ENCODE measurements at regions not wholly inside any gene's neighbourhood (a gene's known extent, or its start where the extent isn't known, plus 50 kb on each side); places are given as distances from the start of the nearest gene placed in this dataset.
"Not testable (repeated sequence)": the region's sequence is repeated elsewhere in the genome, so short reads cannot be mapped to it uniquely, and the experiment has no call there.

DNA sequence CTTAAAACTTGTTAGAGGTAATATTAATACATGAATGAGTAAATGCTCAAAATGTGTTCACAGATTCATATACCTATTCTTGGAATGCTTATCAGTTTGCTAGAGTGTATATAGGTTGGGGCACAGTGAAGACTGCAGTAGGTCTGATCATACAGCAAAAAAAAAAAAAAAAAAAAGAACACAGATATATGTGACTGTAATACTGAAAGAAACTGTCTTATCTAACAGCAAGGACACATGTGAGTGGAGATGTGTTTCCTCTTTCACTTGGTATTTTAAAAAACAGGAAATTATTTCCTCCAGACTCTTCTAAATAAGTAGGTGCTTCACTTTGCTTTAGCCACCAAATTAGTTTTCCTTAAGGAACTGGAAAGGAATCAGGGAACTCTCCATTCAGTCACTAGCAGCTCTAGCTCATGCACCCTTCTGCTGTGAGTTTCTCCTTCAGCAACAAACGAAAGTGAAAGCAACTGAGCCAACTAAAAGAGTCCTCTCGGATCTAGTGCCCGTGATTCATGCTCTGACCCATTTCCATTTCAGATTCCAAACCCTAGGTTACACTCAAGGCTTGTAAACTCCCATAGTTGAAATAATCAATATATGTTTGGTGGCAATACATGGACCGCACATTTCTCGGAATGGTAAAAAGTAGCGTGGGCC is 98.5 kb downstream of the DSEL start:
- peak overlapping the region in 1 of 3 donors; percentile 7 for H3K4me3 ChIP-seq (ENCODE audit: low read length in 3 of 3)
- no peak overlapping the region for H3K27ac ChIP-seq (ENCODE audit: low read depth, low read length)
- H3K27me3 ChIP-seq (ENCODE audit: control insufficient read depth in 3 of 3, insufficient read depth in 3 of 3, low read length in 3 of 3): no peaks in the 10 kb centered on the region
- H3K9me3 ChIP-seq (ENCODE audit: control insufficient read depth in 3 of 3, low read length in 3 of 3): no peaks in the 10 kb centered on the region
- no peak overlapping the region for H3K9ac ChIP-seq (ENCODE audit: low read depth in 1 of 3, low read length in 3 of 3)
- H3K4me1 ChIP-seq (ENCODE audit: control insufficient read depth in 3 of 3, insufficient read depth in 3 of 3, low read length in 3 of 3): no peaks in the 10 kb centered on the region
- no peaks in the 10 kb centered on the region for H3K36me3 ChIP-seq (ENCODE audit: control insufficient read depth in 3 of 3, insufficient read depth in 3 of 3, low read length in 3 of 3)

DNA sequence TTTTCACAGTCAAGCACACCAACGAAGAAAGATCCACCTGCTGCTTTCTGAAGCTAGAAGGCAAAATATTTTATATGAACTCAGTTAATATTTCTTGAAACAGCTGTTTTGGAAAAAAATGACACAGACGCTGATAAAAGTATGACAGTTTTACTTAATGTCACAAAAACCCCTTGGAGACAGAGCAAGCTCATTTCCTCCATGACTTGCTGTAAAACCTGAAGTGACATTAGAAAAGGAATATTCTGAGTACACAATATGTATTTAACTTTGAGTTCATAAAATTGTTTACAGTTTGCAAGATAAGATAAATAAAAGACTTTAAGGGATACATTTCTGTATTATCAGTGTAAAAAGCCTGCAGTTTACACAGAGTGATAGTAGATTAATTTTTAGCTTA is 105.4 kb downstream of the DSEL start:
- Histone ChIP-seq H3K27ac (ENCODE audit: low read depth, low read length) (no peak overlapping the region), H3K4me3 (ENCODE audit: low read length in 3 of 3) (no peak overlapping the region), H3K36me3 (ENCODE audit: control insufficient read depth in 3 of 3, insufficient read depth in 3 of 3, low read length in 3 of 3) (no peaks in the 10 kb centered on the region), H3K4me1 (ENCODE audit: control insufficient read depth in 3 of 3, insufficient read depth in 3 of 3, low read length in 3 of 3) (no peaks in the 10 kb centered on the region), H3K27me3 (ENCODE audit: control insufficient read depth in 3 of 3, insufficient read depth in 3 of 3, low read length in 3 of 3) (no peaks in the 10 kb centered on the region), H3K9me3 (ENCODE audit: control insufficient read depth in 3 of 3, low read length in 3 of 3) (no peaks in the 10 kb centered on the region), H3K9ac (ENCODE audit: low read depth in 1 of 3, low read length in 3 of 3) (no peak overlapping the region)

DNA sequence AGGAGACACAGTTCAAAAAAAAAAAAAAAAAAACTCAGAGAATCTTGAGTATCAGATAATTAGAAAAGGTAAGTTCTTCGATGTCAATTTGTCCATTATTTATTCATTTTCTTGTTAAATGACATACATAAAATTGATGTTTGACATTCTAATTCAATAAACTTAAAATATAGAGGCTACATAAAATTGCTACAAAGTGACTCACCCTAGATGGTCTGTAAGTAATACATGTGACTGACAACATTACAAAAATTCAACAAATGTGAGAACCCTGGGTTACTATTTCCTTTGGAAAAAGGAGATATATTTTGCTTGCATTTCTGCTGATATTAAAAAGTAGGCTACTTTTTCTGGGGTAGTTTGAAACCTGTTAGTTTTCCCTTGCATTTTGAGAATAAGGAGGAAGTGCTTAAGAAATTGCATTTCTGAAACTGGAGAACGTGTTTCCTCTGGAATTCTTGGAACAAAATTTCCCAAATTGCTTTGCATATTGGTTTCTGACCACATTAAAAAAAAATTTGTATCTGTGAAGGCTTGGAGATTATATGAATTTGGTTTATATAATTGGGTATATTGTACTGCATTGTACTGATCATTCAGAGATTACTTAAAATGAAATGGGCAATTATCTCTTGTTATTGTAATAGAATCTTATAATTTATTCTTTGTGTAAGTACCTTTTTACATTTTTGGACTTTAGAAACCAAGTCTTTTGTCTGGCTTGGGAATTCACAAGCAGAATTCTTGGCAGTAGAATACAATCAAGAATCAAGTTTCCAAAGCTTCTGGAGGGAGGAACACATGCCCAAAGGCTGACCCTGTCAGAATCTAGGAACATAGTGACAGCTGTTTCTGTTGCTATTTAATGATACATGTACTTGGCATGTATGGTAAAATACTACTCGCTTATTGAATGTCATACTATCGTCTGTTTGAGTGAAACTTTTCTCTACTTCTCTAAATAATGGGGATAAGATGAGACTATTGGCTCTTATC is 106.1 kb downstream of the DSEL start:
- Histone ChIP-seq H3K27ac (ENCODE audit: low read depth, low read length) (no peak overlapping the region), H3K4me1 (ENCODE audit: control insufficient read depth in 3 of 3, insufficient read depth in 3 of 3, low read length in 3 of 3) (no peaks in the 10 kb centered on the region), H3K36me3 (ENCODE audit: control insufficient read depth in 3 of 3, insufficient read depth in 3 of 3, low read length in 3 of 3) (no peaks in the 10 kb centered on the region), H3K4me3 (ENCODE audit: low read length in 3 of 3) (no peak overlapping the region), H3K9ac (ENCODE audit: low read depth in 1 of 3, low read length in 3 of 3) (no peak overlapping the region), H3K27me3 (ENCODE audit: control insufficient read depth in 3 of 3, insufficient read depth in 3 of 3, low read length in 3 of 3) (no peaks in the 10 kb centered on the region), H3K9me3 (ENCODE audit: control insufficient read depth in 3 of 3, low read length in 3 of 3) (no peaks in the 10 kb centered on the region)

DNA sequence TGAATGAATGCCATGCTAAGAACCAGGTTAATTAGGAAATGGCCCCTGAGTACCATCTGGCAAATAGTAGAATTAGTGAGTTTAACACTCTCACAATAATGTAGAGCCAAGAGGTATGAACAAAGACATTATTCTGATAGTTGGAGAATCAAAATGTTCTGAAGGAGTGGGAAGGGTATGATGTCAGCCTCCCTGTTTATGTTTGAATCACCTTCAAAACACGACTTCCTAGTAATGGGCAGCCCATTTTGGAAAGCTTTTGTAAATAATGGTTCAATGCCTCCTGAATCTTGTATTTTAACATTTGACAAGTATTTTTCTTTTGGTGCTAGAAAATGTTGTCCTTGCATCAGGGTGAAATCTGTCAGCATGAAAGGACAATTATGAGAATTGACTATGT is 108.3 kb downstream of the DSEL start:
- Histone ChIP-seq H3K36me3 (ENCODE audit: control insufficient read depth in 3 of 3, insufficient read depth in 3 of 3, low read length in 3 of 3) (no peaks in the 10 kb centered on the region), H3K9me3 (ENCODE audit: control insufficient read depth in 3 of 3, low read length in 3 of 3) (no peaks in the 10 kb centered on the region), H3K9ac (ENCODE audit: low read depth in 1 of 3, low read length in 3 of 3) (no peak overlapping the region), H3K4me1 (ENCODE audit: control insufficient read depth in 3 of 3, insufficient read depth in 3 of 3, low read length in 3 of 3) (no peaks in the 10 kb centered on the region), H3K4me3 (ENCODE audit: low read length in 3 of 3) (no peak overlapping the region), H3K27ac (ENCODE audit: low read depth, low read length) (no peak overlapping the region), H3K27me3 (ENCODE audit: control insufficient read depth in 3 of 3, insufficient read depth in 3 of 3, low read length in 3 of 3) (no peaks in the 10 kb centered on the region)

DNA sequence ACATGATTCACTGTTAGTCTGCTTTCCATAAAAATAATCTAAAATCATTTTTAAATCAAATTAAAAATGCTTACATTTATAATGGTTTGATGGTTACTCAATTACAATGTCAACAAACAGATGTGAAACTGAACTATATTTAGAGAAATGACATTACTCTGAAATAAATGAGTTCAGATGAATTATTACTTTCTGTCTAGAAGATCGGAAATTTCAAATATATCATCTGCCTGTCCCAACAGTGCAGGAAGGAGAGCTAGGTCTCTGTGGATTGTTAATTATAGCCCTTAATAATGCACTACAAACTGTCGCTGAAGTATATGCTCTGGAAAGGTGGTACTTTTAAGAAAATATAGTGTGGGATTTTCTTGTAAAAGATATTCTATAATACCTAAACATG is 109.8 kb downstream of the DSEL start:
- H3K9me3 ChIP-seq (ENCODE audit: control insufficient read depth in 3 of 3, low read length in 3 of 3): no peaks in the 10 kb centered on the region
- no peaks in the 10 kb centered on the region for H3K27me3 ChIP-seq (ENCODE audit: control insufficient read depth in 3 of 3, insufficient read depth in 3 of 3, low read length in 3 of 3)
- H3K4me3 ChIP-seq (ENCODE audit: low read length in 3 of 3): no peak overlapping the region
- no peaks in the 10 kb centered on the region for H3K36me3 ChIP-seq (ENCODE audit: control insufficient read depth in 3 of 3, insufficient read depth in 3 of 3, low read length in 3 of 3)
- H3K27ac ChIP-seq (ENCODE audit: low read depth, low read length): no peak overlapping the region
- H3K4me1 ChIP-seq (ENCODE audit: control insufficient read depth in 3 of 3, insufficient read depth in 3 of 3, low read length in 3 of 3): no peaks in the 10 kb centered on the region
- H3K9ac ChIP-seq (ENCODE audit: low read depth in 1 of 3, low read length in 3 of 3): no peak overlapping the region

DNA sequence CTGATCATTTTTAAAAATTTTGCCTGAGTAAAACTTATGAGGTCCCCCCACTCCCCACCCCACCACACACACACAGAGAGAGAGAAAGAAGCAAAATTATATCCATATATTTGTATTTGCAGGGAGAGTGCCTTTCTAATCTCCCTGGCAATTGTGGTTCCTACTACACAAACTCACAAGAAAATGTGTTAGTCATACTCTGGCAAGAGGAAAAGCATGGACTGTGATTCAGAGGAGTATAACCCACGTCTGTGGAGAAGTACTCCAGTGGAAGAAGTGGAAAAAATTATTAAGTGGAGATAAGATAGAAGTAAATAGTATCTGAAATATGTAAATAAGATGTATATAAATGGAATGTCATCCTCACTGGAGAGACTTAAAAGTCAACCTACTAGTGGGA is 114.0 kb downstream of the DSEL start:
- no peak overlapping the region for H3K4me3 ChIP-seq (ENCODE audit: low read length in 3 of 3)
- H3K4me1 ChIP-seq (ENCODE audit: control insufficient read depth in 3 of 3, insufficient read depth in 3 of 3, low read length in 3 of 3): no peaks in the 10 kb centered on the region
- H3K27me3 ChIP-seq (ENCODE audit: control insufficient read depth in 3 of 3, insufficient read depth in 3 of 3, low read length in 3 of 3): no peaks in the 10 kb centered on the region
- H3K27ac ChIP-seq (ENCODE audit: low read depth, low read length): no peak overlapping the region
- H3K9me3 ChIP-seq (ENCODE audit: control insufficient read depth in 3 of 3, low read length in 3 of 3): no peaks in the 10 kb centered on the region
- no peaks in the 10 kb centered on the region for H3K36me3 ChIP-seq (ENCODE audit: control insufficient read depth in 3 of 3, insufficient read depth in 3 of 3, low read length in 3 of 3)
- H3K9ac ChIP-seq (ENCODE audit: low read depth in 1 of 3, low read length in 3 of 3): no peak overlapping the region

DNA sequence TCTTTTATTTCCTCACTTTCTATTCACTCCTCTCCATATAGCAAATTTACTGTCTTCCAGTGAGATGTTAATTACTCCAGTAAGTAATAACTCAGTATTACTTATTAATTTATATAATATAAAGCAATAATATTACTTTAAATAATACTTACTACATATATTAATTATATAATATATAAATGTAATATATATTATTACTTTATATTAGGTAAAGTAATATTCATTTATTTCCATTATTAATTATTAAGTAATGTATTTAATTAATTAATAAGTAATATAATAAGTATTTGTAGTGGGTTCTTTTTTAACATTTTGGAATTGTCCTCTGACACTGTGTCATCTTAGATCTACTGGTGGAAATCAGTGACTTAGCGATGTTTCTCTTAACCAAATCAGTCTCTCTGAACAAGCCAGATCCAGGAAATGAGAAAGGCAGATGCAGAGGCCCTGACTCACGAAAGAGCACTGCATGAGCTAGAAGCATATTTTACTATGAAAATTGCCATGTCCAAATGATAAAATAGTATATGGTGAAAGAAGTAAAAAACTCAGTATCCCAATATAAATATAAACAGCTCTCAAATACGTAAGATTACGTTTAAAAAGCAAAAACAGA is 115.9 kb downstream of the DSEL start:
- Histone ChIP-seq H3K4me3 (ENCODE audit: low read length in 3 of 3) (no peak overlapping the region), H3K27me3 (ENCODE audit: control insufficient read depth in 3 of 3, insufficient read depth in 3 of 3, low read length in 3 of 3) (no peaks in the 10 kb centered on the region), H3K4me1 (ENCODE audit: control insufficient read depth in 3 of 3, insufficient read depth in 3 of 3, low read length in 3 of 3) (no peaks in the 10 kb centered on the region), H3K36me3 (ENCODE audit: control insufficient read depth in 3 of 3, insufficient read depth in 3 of 3, low read length in 3 of 3) (no peaks in the 10 kb centered on the region), H3K9me3 (ENCODE audit: control insufficient read depth in 3 of 3, low read length in 3 of 3) (no peaks in the 10 kb centered on the region), H3K27ac (ENCODE audit: low read depth, low read length) (no peak overlapping the region), H3K9ac (ENCODE audit: low read depth in 1 of 3, low read length in 3 of 3) (no peak overlapping the region)

DNA sequence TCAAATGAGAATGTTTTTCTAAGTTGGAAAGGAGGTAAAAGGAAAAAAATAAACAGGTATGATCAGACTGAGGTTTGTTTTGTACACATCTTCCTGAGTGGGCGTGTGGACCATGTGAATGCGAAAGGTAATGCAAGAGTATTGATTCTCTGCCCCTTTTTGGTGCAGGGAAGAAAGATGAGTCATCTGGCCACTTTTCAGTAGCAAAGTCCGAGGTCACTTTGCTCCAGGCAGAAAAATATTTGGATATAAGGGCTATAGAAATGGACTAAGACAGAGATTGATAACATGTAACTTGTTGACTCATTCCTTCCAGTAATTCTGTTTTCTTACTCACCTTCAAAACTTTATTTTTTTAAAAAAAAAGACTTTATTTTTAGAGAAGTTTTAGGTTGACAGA is 130.5 kb downstream of the DSEL start:
- H3K9ac ChIP-seq (ENCODE audit: low read depth in 1 of 3, low read length in 3 of 3): no peak overlapping the region
- H3K9me3 ChIP-seq (ENCODE audit: control insufficient read depth in 3 of 3, low read length in 3 of 3): no peaks in the 10 kb centered on the region

DNA sequence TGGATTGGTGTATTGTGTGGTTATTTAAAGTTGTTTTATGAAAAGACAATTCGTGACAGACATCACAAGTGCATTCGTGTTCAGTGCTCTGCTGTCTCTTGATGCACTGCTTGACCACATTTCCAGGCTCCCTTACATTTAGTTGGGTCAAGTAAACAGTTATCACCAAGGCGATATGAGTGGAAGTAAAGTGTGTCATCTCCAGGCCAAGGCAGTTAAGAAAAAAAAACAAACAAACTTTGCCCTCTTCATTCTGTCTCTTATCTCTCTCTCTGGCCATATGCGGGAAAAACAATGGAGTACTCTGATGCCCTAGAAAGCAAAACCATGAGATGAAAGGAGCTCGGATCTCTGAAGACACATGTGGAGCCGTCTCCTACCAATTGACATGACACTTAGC is 131.1 kb downstream of the DSEL start:
- no peaks in the 10 kb centered on the region for H3K4me1 ChIP-seq (ENCODE audit: control insufficient read depth in 3 of 3, insufficient read depth in 3 of 3, low read length in 3 of 3)
- H3K27ac ChIP-seq (ENCODE audit: low read depth, low read length): no peak overlapping the region
- no peak overlapping the region for H3K4me3 ChIP-seq (ENCODE audit: low read length in 3 of 3)
- H3K27me3 ChIP-seq (ENCODE audit: control insufficient read depth in 3 of 3, insufficient read depth in 3 of 3, low read length in 3 of 3): no peaks in the 10 kb centered on the region
- no peak overlapping the region for H3K9ac ChIP-seq (ENCODE audit: low read depth in 1 of 3, low read length in 3 of 3)
- no peaks in the 10 kb centered on the region for H3K9me3 ChIP-seq (ENCODE audit: control insufficient read depth in 3 of 3, low read length in 3 of 3)
- no peaks in the 10 kb centered on the region for H3K36me3 ChIP-seq (ENCODE audit: control insufficient read depth in 3 of 3, insufficient read depth in 3 of 3, low read length in 3 of 3)

More for the DNA sequence above, 130.5 kb downstream of the DSEL start:
- H3K36me3 ChIP-seq (ENCODE audit: control insufficient read depth in 3 of 3, insufficient read depth in 3 of 3, low read length in 3 of 3): no peaks in the 10 kb centered on the region
- no peak overlapping the region for H3K4me3 ChIP-seq (ENCODE audit: low read length in 3 of 3)
- no peak overlapping the region for H3K27ac ChIP-seq (ENCODE audit: low read depth, low read length)
- H3K27me3 ChIP-seq (ENCODE audit: control insufficient read depth in 3 of 3, insufficient read depth in 3 of 3, low read length in 3 of 3): no peaks in the 10 kb centered on the region
- no peaks in the 10 kb centered on the region for H3K4me1 ChIP-seq (ENCODE audit: control insufficient read depth in 3 of 3, insufficient read depth in 3 of 3, low read length in 3 of 3)

DNA sequence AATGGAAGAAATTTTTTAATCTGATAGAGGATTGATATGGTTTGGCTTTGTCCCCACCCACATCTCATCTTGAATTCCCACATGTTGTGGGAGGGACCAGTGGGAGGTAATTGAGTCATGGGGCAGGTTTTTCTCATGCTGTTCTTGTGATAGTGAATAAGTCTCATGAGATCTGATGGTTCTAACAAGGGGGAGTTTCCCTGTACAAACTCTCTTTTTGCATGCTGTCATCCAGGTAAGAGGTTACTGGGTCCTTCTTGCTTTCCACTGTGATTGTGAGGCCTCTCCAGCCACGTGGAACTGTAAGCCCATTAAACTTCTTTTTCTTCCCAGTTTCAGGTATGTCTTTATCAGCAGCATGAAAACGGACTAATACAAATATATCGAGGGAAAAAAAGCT is 132.5 kb downstream of the DSEL start:
- not testable (repeated sequence) for H3K36me3 ChIP-seq (ENCODE audit: control insufficient read depth in 3 of 3, insufficient read depth in 3 of 3, low read length in 3 of 3); H3K4me3 ChIP-seq (ENCODE audit: low read length in 3 of 3); H3K9me3 ChIP-seq (ENCODE audit: control insufficient read depth in 3 of 3, low read length in 3 of 3); H3K9ac ChIP-seq (ENCODE audit: low read depth in 1 of 3, low read length in 3 of 3); H3K27me3 ChIP-seq (ENCODE audit: control insufficient read depth in 3 of 3, insufficient read depth in 3 of 3, low read length in 3 of 3); H3K4me1 ChIP-seq (ENCODE audit: control insufficient read depth in 3 of 3, insufficient read depth in 3 of 3, low read length in 3 of 3); H3K27ac ChIP-seq (ENCODE audit: low read depth, low read length)
